Uterus (tissue), 2 donors: ENCODE measurements at regions not wholly inside any gene's neighbourhood (a gene's known extent, or its start where the extent isn't known, plus 50 kb on each side); places are given as distances from the start of the nearest gene placed in this dataset.

Source experiments
- POLR2A ChIP-seq, 2 donors: fragments of 450-650 bp; IDR thresholded peaks; one replicate each; pipeline ENCODE4 v1.6.1; 2016; ENCODE audit warnings: antibody characterized with exemption in 2 of 2, mild to moderate bottlenecking in 1 of 2, moderate library complexity in 1 of 2
- TF ChIP-seq, protein P1 (sequence below), 4 experiments: fragments of 200-600 bp in 2 of 4; fragments of 450-650 bp in 2 of 4; sonication (generic) in 2 of 4; IDR thresholded peaks; one replicate each; pipeline ENCODE4 v1.5.1; 2016 to 2019; ENCODE audit warnings: antibody characterized with exemption in 4 of 4, mild to moderate bottlenecking in 2 of 4, moderate library complexity in 1 of 4

DNA sequence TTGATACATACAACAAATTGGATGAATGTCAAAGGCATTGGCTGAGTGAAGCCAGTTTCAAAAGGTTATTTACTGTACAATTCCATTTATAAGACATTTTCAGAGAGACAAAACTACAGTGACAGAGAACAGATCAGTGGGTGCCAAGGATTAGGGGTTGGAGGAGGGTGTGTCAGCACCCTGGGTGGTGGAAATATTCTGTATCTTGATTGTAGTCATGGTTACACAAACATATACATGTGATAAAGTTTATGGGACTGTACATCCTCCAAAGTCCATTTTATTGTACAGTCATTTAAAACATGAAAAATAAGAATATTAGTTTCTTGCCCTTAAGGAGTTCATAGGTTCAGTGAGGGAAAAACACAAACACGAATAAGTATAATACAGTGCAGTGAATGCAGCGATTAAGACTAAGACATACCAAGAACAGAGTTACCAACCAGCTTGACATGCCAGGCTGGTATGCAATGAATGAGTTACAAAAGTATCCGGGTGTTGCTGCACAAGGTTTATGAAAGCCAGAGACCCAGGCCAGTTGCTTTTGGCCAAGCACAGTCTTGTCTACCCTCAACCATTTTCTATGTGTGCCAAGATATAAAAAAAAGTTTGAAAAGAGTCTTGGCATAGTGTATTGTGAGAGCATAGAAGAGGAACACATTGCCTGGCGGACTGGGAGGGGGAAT is 123.6 kb downstream of the MSL3 start:
- TF ChIP-seq, protein P1, sequence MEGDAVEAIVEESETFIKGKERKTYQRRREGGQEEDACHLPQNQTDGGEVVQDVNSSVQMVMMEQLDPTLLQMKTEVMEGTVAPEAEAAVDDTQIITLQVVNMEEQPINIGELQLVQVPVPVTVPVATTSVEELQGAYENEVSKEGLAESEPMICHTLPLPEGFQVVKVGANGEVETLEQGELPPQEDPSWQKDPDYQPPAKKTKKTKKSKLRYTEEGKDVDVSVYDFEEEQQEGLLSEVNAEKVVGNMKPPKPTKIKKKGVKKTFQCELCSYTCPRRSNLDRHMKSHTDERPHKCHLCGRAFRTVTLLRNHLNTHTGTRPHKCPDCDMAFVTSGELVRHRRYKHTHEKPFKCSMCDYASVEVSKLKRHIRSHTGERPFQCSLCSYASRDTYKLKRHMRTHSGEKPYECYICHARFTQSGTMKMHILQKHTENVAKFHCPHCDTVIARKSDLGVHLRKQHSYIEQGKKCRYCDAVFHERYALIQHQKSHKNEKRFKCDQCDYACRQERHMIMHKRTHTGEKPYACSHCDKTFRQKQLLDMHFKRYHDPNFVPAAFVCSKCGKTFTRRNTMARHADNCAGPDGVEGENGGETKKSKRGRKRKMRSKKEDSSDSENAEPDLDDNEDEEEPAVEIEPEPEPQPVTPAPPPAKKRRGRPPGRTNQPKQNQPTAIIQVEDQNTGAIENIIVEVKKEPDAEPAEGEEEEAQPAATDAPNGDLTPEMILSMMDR (IDR thresholded peaks at IDR 0.05), result no peak
- no peak for TF ChIP-seq POLR2A (IDR thresholded peaks at IDR 0.05)
